GM12875 (cell line): ENCODE measurements at regions not wholly inside any gene's neighbourhood (a gene's known extent, or its start where the extent isn't known, plus 50 kb on each side); places are given as distances from the start of the nearest gene placed in this dataset.

Experiments used
- H3K4me3 ChIP-seq: one replicate; pipeline ENCODE4 v1.5.1; 2011; ENCODE audit warnings: low read depth, low read length, control low read depth
- CTCF ChIP-seq: IDR thresholded peaks from 2 replicates; pipeline ENCODE4 v1.5.1; 2011; ENCODE audit warnings: low read depth, mild to moderate bottlenecking, control low read depth, inconsistent platforms, low read length, moderate library complexity, borderline replicate concordance; ENCODE audit not compliant: insufficient read depth

GRCh38 chr11:41955635-41956400, 496.4 kb upstream of the LRRC4C start:
- no peak for TF ChIP-seq CTCF
- H3K4me3 ChIP-seq = no peak overlapping the region

- no peak overlapping the region for H3K4me3 ChIP-seq
- TF ChIP-seq CTCF = no peak
Observed at GRCh38 chr11:41963406-41963805, 504.0 kb upstream of the LRRC4C start.

- H3K4me3 ChIP-seq = no peak overlapping the region
- no peak for TF ChIP-seq CTCF
Observed at GRCh38 chr11:41970681-41971080, 511.2 kb upstream of the LRRC4C start.

- no peak for TF ChIP-seq CTCF
- H3K4me3 ChIP-seq = no peak overlapping the region
Observed at GRCh38 chr11:41971592-41971991, 512.1 kb upstream of the LRRC4C start.

- no peak overlapping the region for H3K4me3 ChIP-seq
- no peak for TF ChIP-seq CTCF
Observed at GRCh38 chr11:41978945-41979344, 519.5 kb upstream of the LRRC4C start.

GRCh38 chr11:41980741-41981140, 521.3 kb upstream of the LRRC4C start:
- H3K4me3 ChIP-seq = no peak overlapping the region
- no peak for TF ChIP-seq CTCF

GRCh38 chr11:41982276-41982675, 522.8 kb upstream of the LRRC4C start:
- TF ChIP-seq CTCF = no peak

More at GRCh38 chr11:41982276-41982675, 522.8 kb upstream of the LRRC4C start:
- no peak overlapping the region for H3K4me3 ChIP-seq
